SU-DHL-6 (cell line): ENCODE measurements at regions not wholly inside any gene's neighbourhood (a gene's known extent, or its start where the extent isn't known, plus 50 kb on each side); places are given as distances from the start of the nearest gene placed in this dataset.

ENCODE experiments used
- H2AFZ ChIP-seq: fragments of 200-600 bp; sonication (generic); 2 replicates; pipeline ENCODE4 v1.6.1; 2014; ENCODE audit warnings: low read depth, mild to moderate bottlenecking, moderate library complexity, mixed read lengths, antibody characterized with exemption, low read length; ENCODE audit not compliant: severe bottlenecking
- H3F3A ChIP-seq: fragments of 200-600 bp; shearing (Covaris generic); 2 replicates; pipeline ENCODE4 v1.6.0; 2016; ENCODE audit warnings: antibody characterized with exemption, mild to moderate bottlenecking; ENCODE audit not compliant: insufficient read depth
- H3K27ac ChIP-seq: fragments of 200-600 bp; sonication (generic); 2 replicates; pipeline ENCODE4 v1.5.1; 2016; ENCODE audit warnings: low read depth, mild to moderate bottlenecking, low read length, moderate library complexity, mixed read lengths
- H3K27me3 ChIP-seq: fragments of 200-600 bp; sonication (generic), shearing (Covaris generic); 2 replicates; pipeline ENCODE4 v1.6.0; 2014; ENCODE audit warnings: mild to moderate bottlenecking, low read length
- H3K36me3 ChIP-seq: fragments of 200-600 bp; sonication (generic); 2 replicates; pipeline ENCODE4 v1.6.1; 2014; ENCODE audit warnings: mild to moderate bottlenecking, low read length, mixed read lengths
- H3K4me2 ChIP-seq: fragments of 300-600, 200-600 bp; shearing (Covaris generic), sonication (generic); 2 replicates; pipeline ENCODE4 v1.6.0; 2014; ENCODE audit warnings: low read length, low read depth, mild to moderate bottlenecking; ENCODE audit not compliant: poor library complexity, severe bottlenecking
- H3K4me3 ChIP-seq: fragments of 200-600 bp; sonication (generic); 2 replicates; pipeline ENCODE4 v1.5.1; 2014; ENCODE audit warnings: antibody characterized with exemption, low read length, mild to moderate bottlenecking, mixed read lengths; ENCODE audit not compliant: insufficient read depth, poor library complexity, severe bottlenecking
- H3K79me2 ChIP-seq: fragments of 200-600 bp; sonication (generic); 2 replicates; pipeline ENCODE4 v1.6.1; 2014; ENCODE audit warnings: mild to moderate bottlenecking, low read length, moderate library complexity; ENCODE audit not compliant: insufficient read depth
- H3K9ac ChIP-seq: fragments of 200-600 bp; sonication (generic); 2 replicates; pipeline ENCODE4 v1.7.0; 2014; ENCODE audit warnings: mild to moderate bottlenecking, low read length
- H3K9me2 ChIP-seq: fragments of 200-600 bp; sonication (generic); replicated peaks from 2 replicates; pipeline ENCODE4 v1.6.1; 2014; ENCODE audit warnings: low read length; ENCODE audit not compliant: insufficient read depth
- H3K9me3 ChIP-seq: fragments of 200-600 bp; sonication (generic); 2 replicates; pipeline ENCODE4 v1.6.1; 2014; ENCODE audit warnings: low read length, mixed read lengths; ENCODE audit not compliant: insufficient read depth
- H4K20me1 ChIP-seq: fragments of 200-600 bp; sonication (generic); 2 replicates; pipeline ENCODE4 v1.6.1; 2014; ENCODE audit warnings: low read depth, mild to moderate bottlenecking, antibody characterized with exemption, low read length, moderate library complexity, mixed read lengths
- EZH2phosphoT487 ChIP-seq: fragments of 200-600 bp; sonication (generic), shearing (Covaris generic); conservative IDR thresholded peaks from 2 replicates; pipeline ENCODE4 v1.6.1; 2018; ENCODE audit warnings: mild to moderate bottlenecking, antibody characterized with exemption, low read length, moderate library complexity, mixed read lengths
- TF ChIP-seq, protein P1 (sequence below): fragments of 200-600 bp; sonication (generic); IDR thresholded peaks from one replicate; pipeline ENCODE4 v1.5.1; 2017; ENCODE audit warnings: antibody characterized with exemption, mild to moderate bottlenecking, low read length, moderate library complexity; ENCODE audit not compliant: insufficient read depth, poor library complexity, severe bottlenecking

DNA sequence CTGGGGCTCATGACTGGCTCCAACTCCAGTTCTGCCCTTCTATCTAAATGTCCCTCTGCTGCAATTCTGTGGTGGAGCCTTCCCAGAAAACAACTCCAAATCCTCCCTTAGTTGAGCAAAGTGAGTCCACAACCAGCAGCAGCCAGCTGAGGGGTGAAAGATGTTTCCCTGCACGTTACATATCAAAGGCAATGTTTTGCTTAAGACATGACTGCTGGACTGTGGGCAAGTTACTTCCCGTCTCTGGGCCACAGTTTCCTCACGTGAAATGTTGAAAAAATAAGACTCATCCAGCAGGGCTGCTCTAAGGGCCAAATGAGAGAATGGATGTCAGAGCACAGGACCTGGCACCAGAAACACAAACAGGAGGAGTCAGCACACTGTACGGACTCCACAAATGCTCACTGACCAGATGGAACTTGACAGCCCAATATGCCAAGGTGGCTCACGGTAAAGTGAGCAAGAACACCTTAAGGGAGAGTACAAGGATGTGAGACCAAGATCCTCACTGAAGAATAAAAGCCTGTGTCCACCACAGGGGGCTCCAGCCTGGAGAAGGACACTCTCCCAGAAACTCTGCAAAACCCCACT lies 138.4 kb upstream of the ABCA1 start:
- Histone ChIP-seq H3K36me3 (no peaks in the 10 kb centered on the region), H3K27me3 (no peaks in the 10 kb centered on the region), H3F3A (no peaks in the 10 kb centered on the region), H4K20me1 (no peaks in the 10 kb centered on the region), H3K4me2 (no peak overlapping the region), H3K9ac (no peak overlapping the region), H2AFZ (no peak overlapping the region), H3K27ac (no peak overlapping the region), H3K9me2 (no peaks in the 10 kb centered on the region), H3K79me2 (no peaks in the 10 kb centered on the region), H3K9me3 (no peaks in the 10 kb centered on the region), H3K4me3 (no peak overlapping the region)
- TF ChIP-seq, protein P1, sequence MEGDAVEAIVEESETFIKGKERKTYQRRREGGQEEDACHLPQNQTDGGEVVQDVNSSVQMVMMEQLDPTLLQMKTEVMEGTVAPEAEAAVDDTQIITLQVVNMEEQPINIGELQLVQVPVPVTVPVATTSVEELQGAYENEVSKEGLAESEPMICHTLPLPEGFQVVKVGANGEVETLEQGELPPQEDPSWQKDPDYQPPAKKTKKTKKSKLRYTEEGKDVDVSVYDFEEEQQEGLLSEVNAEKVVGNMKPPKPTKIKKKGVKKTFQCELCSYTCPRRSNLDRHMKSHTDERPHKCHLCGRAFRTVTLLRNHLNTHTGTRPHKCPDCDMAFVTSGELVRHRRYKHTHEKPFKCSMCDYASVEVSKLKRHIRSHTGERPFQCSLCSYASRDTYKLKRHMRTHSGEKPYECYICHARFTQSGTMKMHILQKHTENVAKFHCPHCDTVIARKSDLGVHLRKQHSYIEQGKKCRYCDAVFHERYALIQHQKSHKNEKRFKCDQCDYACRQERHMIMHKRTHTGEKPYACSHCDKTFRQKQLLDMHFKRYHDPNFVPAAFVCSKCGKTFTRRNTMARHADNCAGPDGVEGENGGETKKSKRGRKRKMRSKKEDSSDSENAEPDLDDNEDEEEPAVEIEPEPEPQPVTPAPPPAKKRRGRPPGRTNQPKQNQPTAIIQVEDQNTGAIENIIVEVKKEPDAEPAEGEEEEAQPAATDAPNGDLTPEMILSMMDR = no peak
- no peak for TF ChIP-seq EZH2phosphoT487

DNA sequence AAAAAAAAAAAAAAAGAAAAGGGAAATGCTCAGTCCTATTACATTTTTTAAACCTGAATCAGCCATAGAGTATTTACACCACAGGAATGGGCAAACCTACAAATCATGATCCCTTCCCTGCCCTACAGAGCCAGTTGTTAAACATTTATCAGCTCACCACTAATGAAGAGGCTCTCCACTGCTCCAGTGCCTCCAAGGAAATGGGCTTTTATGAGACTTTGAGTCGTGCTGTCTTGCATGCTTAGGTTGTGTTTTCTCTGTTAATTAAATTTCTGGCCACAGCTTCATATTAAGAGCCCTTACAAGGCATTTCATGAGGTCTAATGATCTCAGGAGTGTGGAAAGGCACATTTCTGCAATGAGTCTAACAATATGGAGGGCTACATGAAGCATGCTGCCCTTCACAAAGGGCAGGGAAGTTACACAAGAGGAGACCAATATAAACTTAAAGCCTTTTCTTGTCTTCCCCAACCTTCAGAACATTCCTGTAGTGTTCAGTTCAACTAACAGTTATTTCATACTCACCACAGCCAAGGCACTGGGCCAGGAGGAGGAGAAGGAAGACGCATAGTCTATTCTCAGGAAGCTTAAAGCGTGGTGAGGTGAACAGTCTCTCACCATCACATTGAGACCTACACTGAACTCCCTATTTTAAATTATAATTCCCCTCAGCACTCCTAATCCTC lies 140.1 kb upstream of the ABCA1 start:
- Histone ChIP-seq H3K9ac (no peak overlapping the region), H3K9me2 (no peaks in the 10 kb centered on the region), H3K79me2 (no peaks in the 10 kb centered on the region), H4K20me1 (no peaks in the 10 kb centered on the region), H3F3A (no peaks in the 10 kb centered on the region), H2AFZ (no peak overlapping the region), H3K36me3 (no peaks in the 10 kb centered on the region), H3K4me3 (no peak overlapping the region), H3K9me3 (no peaks in the 10 kb centered on the region), H3K4me2 (no peak overlapping the region), H3K27ac (no peak overlapping the region), H3K27me3 (no peaks in the 10 kb centered on the region)
- no peak for TF ChIP-seq EZH2phosphoT487
- TF ChIP-seq, protein P1 = no peak

DNA sequence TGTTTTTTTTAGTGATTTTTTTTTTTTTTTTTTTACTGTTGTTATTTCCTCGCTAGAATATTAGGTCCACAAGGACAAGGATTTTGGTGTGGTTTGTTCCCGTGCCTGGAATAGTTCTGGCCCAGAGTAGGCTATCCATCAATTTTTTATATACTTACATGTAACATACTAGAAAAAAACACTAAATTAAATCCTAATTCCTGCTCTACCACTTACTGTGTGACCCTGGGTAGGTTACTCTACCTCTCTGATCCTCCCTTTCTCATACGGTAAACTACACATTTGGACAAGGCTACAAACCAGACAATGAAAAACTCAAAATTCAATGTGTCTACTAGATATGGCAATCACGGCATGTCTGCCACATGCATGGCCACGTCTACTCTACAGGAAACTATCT lies 141.3 kb upstream of the ABCA1 start:
- H3K27me3 ChIP-seq = no peaks in the 10 kb centered on the region
- no peaks in the 10 kb centered on the region for H3K79me2 ChIP-seq

More for the DNA sequence above, 141.3 kb upstream of the ABCA1 start:
- Histone ChIP-seq H2AFZ (no peak overlapping the region), H3K9ac (no peak overlapping the region), H4K20me1 (no peaks in the 10 kb centered on the region), H3K9me2 (no peaks in the 10 kb centered on the region), H3K4me2 (no peak overlapping the region), H3K4me3 (no peak overlapping the region), H3F3A (no peaks in the 10 kb centered on the region), H3K36me3 (no peaks in the 10 kb centered on the region), H3K27ac (no peak overlapping the region), H3K9me3 (no peaks in the 10 kb centered on the region)
- no peak for TF ChIP-seq EZH2phosphoT487
- TF ChIP-seq, protein P1 = no peak
